GM23248 (cell line): ENCODE measurements at regions not wholly inside any gene's neighbourhood (a gene's known extent, or its start where the extent isn't known, plus 50 kb on each side); places are given as distances from the start of the nearest gene placed in this dataset.

Experiments used
- DNase-seq: peaks from one replicate; pipeline ENCODE4 v3.0.0-alpha.2; 2015
- H2AFZ ChIP-seq: fragments of 200-600 bp; sonication (generic); 2 replicates; pipeline ENCODE4 v1.6.1; 2016; ENCODE audit warnings: antibody characterized with exemption
- H3F3A ChIP-seq: fragments of 200-600 bp; sonication (generic); 2 replicates; pipeline ENCODE4 v1.6.1; 2016; ENCODE audit warnings: mild to moderate bottlenecking, antibody characterized with exemption, mixed run types; ENCODE audit not compliant: insufficient read depth
- H3K27ac ChIP-seq: fragments of 200-600 bp; sonication (generic); 2 replicates; pipeline ENCODE4 v1.5.1; 2016; ENCODE audit warnings: mild to moderate bottlenecking
- H3K27me3 ChIP-seq: fragments of 200-600 bp; sonication (generic); replicated peaks from 2 replicates; pipeline ENCODE4 v1.6.1; 2016; ENCODE audit warnings: mild to moderate bottlenecking; ENCODE audit not compliant: insufficient read depth
- H3K36me3 ChIP-seq: fragments of 200-600 bp; sonication (generic); 2 replicates; pipeline ENCODE4 v1.6.1; 2016; ENCODE audit warnings: low read depth, mild to moderate bottlenecking
- H3K4me1 ChIP-seq: fragments of 200-600 bp; sonication (generic); 2 replicates; pipeline ENCODE4 v1.6.1; 2016; ENCODE audit warnings: mild to moderate bottlenecking; ENCODE audit not compliant: insufficient read depth
- H3K4me2 ChIP-seq: fragments of 200-600 bp; sonication (generic); one replicate; pipeline ENCODE4 v1.6.1; 2016; ENCODE audit warnings: mild to moderate bottlenecking; ENCODE audit not compliant: unreplicated experiment
- H3K4me3 ChIP-seq: fragments of 200-600 bp; sonication (generic); 2 replicates; pipeline ENCODE4 v1.5.1; 2016; ENCODE audit warnings: mild to moderate bottlenecking
- H3K79me2 ChIP-seq: fragments of 200-600 bp; sonication (generic); 2 replicates; pipeline ENCODE4 v1.6.1; 2016; ENCODE audit warnings: mild to moderate bottlenecking; ENCODE audit not compliant: insufficient read depth
- H3K9ac ChIP-seq: fragments of 200-600 bp; sonication (generic); 2 replicates; pipeline ENCODE4 v1.6.1; 2016; ENCODE audit warnings: mild to moderate bottlenecking
- H3K9me2 ChIP-seq: fragments of 200-600 bp; sonication (generic); 2 replicates; pipeline ENCODE4 v1.6.1; 2016; ENCODE audit warnings: mixed run types, mild to moderate bottlenecking, moderate library complexity; ENCODE audit not compliant: insufficient read depth
- H3K9me3 ChIP-seq: fragments of 200-600 bp; sonication (generic); one replicate; pipeline ENCODE4 v1.6.1; 2017; ENCODE audit warnings: low read depth
- H4K20me1 ChIP-seq: fragments of 200-600 bp; sonication (generic); 2 replicates; pipeline ENCODE4 v1.6.0; 2016; ENCODE audit not compliant: insufficient read depth
- EZH2 ChIP-seq: fragments of 200-600 bp; sonication (generic); IDR thresholded peaks from 2 replicates; pipeline ENCODE4 v1.6.1; 2018; ENCODE audit warnings: antibody characterized with exemption, mild to moderate bottlenecking; ENCODE audit not compliant: insufficient read depth, poor library complexity, severe bottlenecking
- EZH2phosphoT487 ChIP-seq: fragments of 200-600 bp; sonication (generic); IDR thresholded peaks from 2 replicates; pipeline ENCODE4 v1.6.1; 2018; ENCODE audit warnings: antibody characterized with exemption, moderate library complexity, mild to moderate bottlenecking, low read depth; ENCODE audit not compliant: insufficient read depth
- WGBS, 2 experiments: methylation state at CpG; one replicate each; pipeline ENCODE4 v1.1.6; 2015 to 2017; ENCODE audit warnings: low lambda C conversion rate in 2 of 2, low coverage in 1 of 2; ENCODE audit errors: missing lambda C conversion rate in 2 of 2; 5-methylcytosine and 5-hydroxymethylcytosine counted together
- in situ Hi-C: fragments of 300-500 bp; cut with MboI; formaldehyde crosslinking; loops from 2 replicates; pipeline ENCODE4 v1.15.0; 2020

- Histone ChIP-seq H3K36me3 (no peaks in the 10 kb centered on the region), H3K4me3 (no peak overlapping the region), H3K27ac (no peak overlapping the region), H3K79me2 (no peaks in the 10 kb centered on the region), H3K9me2 (no peaks in the 10 kb centered on the region), H3K4me1 (no peaks in the 10 kb centered on the region), H3K4me2 (no peak overlapping the region), H3F3A (no peaks in the 10 kb centered on the region), H3K9ac (no peak overlapping the region), H2AFZ (no peak overlapping the region), H4K20me1 (no peaks in the 10 kb centered on the region), H3K9me3 (no peaks in the 10 kb centered on the region), H3K27me3 (no peaks in the 10 kb centered on the region)
- in situ Hi-C loops, result no loop called here
- DNase-seq, result no peak
- WGBS, 2 experiments, result 6 to 8% methylated on average over 8 of the region's 8 CpGs
- TF ChIP-seq EZH2phosphoT487 (no peak), EZH2 (no peak)
Observed at GRCh38 chr16:13436641-13437412, 483.1 kb upstream of the ERCC4 start.

- Histone ChIP-seq H3K27ac (no peak overlapping the region), H3K79me2 (no peaks in the 10 kb centered on the region), H3K9ac (no peak overlapping the region), H4K20me1 (no peaks in the 10 kb centered on the region), H3K4me2 (no peak overlapping the region), H3K4me3 (no peak overlapping the region), H3K36me3 (no peaks in the 10 kb centered on the region), H3F3A (no peaks in the 10 kb centered on the region), H3K27me3 (no peaks in the 10 kb centered on the region), H3K4me1 (no peaks in the 10 kb centered on the region), H3K9me3 (no peaks in the 10 kb centered on the region), H2AFZ (no peak overlapping the region), H3K9me2 (no peaks in the 10 kb centered on the region)
- WGBS, 2 experiments, result 4 to 10% methylated on average over 5 of the region's 5 CpGs
- no peak for TF ChIP-seq EZH2
- TF ChIP-seq EZH2phosphoT487, result no peak
- in situ Hi-C loops, result no loop called here
- no peak for DNase-seq
Observed at GRCh38 chr16:13437413-13437795, 482.6 kb upstream of the ERCC4 start.

- Histone ChIP-seq H3K79me2 (no peaks in the 10 kb centered on the region), H3K27ac (no peak overlapping the region), H3K4me1 (no peaks in the 10 kb centered on the region), H3F3A (no peaks in the 10 kb centered on the region), H3K36me3 (no peaks in the 10 kb centered on the region), H3K4me3 (no peak overlapping the region), H3K9me3 (no peaks in the 10 kb centered on the region), H4K20me1 (no peaks in the 10 kb centered on the region), H2AFZ (no peak overlapping the region), H3K4me2 (no peak overlapping the region), H3K27me3 (no peaks in the 10 kb centered on the region), H3K9me2 (no peaks in the 10 kb centered on the region), H3K9ac (no peak overlapping the region)
- TF ChIP-seq EZH2phosphoT487 (no peak), EZH2 (no peak)
- in situ Hi-C loops, result no loop called here
- WGBS, 2 experiments, result 17 to 22% methylated on average over 6 of the region's 6 CpGs
- no peak for DNase-seq
Observed at GRCh38 chr16:13438064-13438463, 481.9 kb upstream of the ERCC4 start.

- Histone ChIP-seq H3K9me3 (no peaks in the 10 kb centered on the region), H3K4me2 (no peak overlapping the region), H3K27ac (no peak overlapping the region), H3K79me2 (no peaks in the 10 kb centered on the region), H2AFZ (no peak overlapping the region), H3F3A (no peaks in the 10 kb centered on the region), H3K9me2 (no peaks in the 10 kb centered on the region), H3K36me3 (no peaks in the 10 kb centered on the region), H3K4me1 (no peaks in the 10 kb centered on the region), H3K4me3 (no peak overlapping the region), H4K20me1 (no peaks in the 10 kb centered on the region), H3K27me3 (no peaks in the 10 kb centered on the region), H3K9ac (no peak overlapping the region)
- no peak for TF ChIP-seq EZH2phosphoT487
- no peak for TF ChIP-seq EZH2
- no peak for DNase-seq
- in situ Hi-C loops, result no loop called here
- WGBS, 2 experiments, result 37 to 54% methylated on average over 9 of the region's 9 CpGs
Observed at GRCh38 chr16:13439766-13440165, 480.2 kb upstream of the ERCC4 start.
